Upper lobe of left lung (tissue), 6 donors: ENCODE measurements at regions not wholly inside any gene's neighbourhood (a gene's known extent, or its start where the extent isn't known, plus 50 kb on each side); places are given as distances from the start of the nearest gene placed in this dataset.

Experiments
- ATAC-seq, 2 donors: fragments of 200-7000 bp; cut with Tn5 transposase; one replicate each; pipeline ENCODE4 v1.9.1; 2022; ENCODE audit warnings: mild to moderate bottlenecking in 2 of 2, moderate library complexity in 2 of 2; ENCODE audit not compliant: low FRiP score in 2 of 2
- DNase-seq, 2 donors: peaks; one replicate each; pipeline ENCODE4 v3.0.0-alpha.2; 2019 to 2020
- H3K27ac ChIP-seq, 4 donors: fragments of 200-600 bp; sonication (generic); one replicate each; pipeline ENCODE4 v1.5.1; 2016 to 2019
- H3K27me3 ChIP-seq, 4 donors: fragments of 200-600 bp; sonication (generic); one replicate each; pipeline ENCODE4 v1.5.1; 2017 to 2019
- H3K36me3 ChIP-seq, 4 donors: fragments of 200-600 bp; sonication (generic); one replicate each; pipeline ENCODE4 v1.5.1; 2016 to 2019
- H3K4me1 ChIP-seq, 4 donors: fragments of 200-600 bp; sonication (generic); one replicate each; pipeline ENCODE4 v1.5.1; 2018 to 2019
- H3K4me3 ChIP-seq, 4 donors: fragments of 200-600 bp; sonication (generic); one replicate each; pipeline ENCODE4 v1.5.1; 2017 to 2019; ENCODE audit warnings: mild to moderate bottlenecking in 2 of 4, moderate library complexity in 1 of 4
- H3K9me3 ChIP-seq, 4 donors: fragments of 200-600 bp; sonication (generic); one replicate each; pipeline ENCODE4 v1.5.1; 2018 to 2019
- CTCF ChIP-seq, 6 experiments: fragments of 450-650 bp in 4 of 6; fragments of 200-600 bp in 2 of 6; sonication (generic) in 2 of 6; IDR thresholded peaks; one replicate each; pipeline ENCODE4 v1.5.1; 2016 to 2019; ENCODE audit warnings: antibody characterized with exemption in 6 of 6
- EP300 ChIP-seq, 4 donors: sonication (generic); formaldehyde crosslinking; IDR thresholded peaks; one replicate each; pipeline ENCODE4 v1.5.1; 2017; ENCODE audit warnings: antibody characterized with exemption in 4 of 4, control low read depth in 2 of 4
- POLR2A ChIP-seq, 4 donors: fragments of 450-650 bp; IDR thresholded peaks; one replicate each; pipeline ENCODE4 v1.5.1; 2016 to 2017; ENCODE audit warnings: antibody characterized with exemption in 4 of 4, mild to moderate bottlenecking in 2 of 4
- POLR2AphosphoS5 ChIP-seq, 2 donors: sonication (generic); formaldehyde crosslinking; IDR thresholded peaks; one replicate each; pipeline ENCODE4 v1.5.1; 2017; ENCODE audit warnings: antibody characterized with exemption in 2 of 2
- WGBS, 2 donors: methylation state at CpG; one replicate each; pipeline ENCODE4 v1.1.5; 2017 to 2018; 5-methylcytosine and 5-hydroxymethylcytosine counted together
- donor health status: DM: no; HTN: no; CAD: no; lungs with moderate emphysema.
- donor health status: DM: no; HTN: yes; CAD: no; lungs with severe emphysema.

- TF ChIP-seq CTCF (IDR thresholded peaks at IDR 0.05): no peak
- TF ChIP-seq POLR2A (IDR thresholded peaks at IDR 0.05): no peak
- TF ChIP-seq EP300 (IDR thresholded peaks at IDR 0.05): no peak
- TF ChIP-seq POLR2AphosphoS5 (IDR thresholded peaks at IDR 0.05): no peak
- WGBS, 2 donors: 42 to 92% methylated on average over 1 of the region's 1 CpG
- Histone ChIP-seq H3K36me3 (no peaks in the 10 kb centered on the region), H3K27me3 (no peaks in the 10 kb centered on the region), H3K4me3 (no peak overlapping the region), H3K4me1 (no peaks in the 10 kb centered on the region), H3K9me3 (peaks cover 0 to 6% (median 3%) of the 10 kb centered on the region in 4 donors), H3K27ac (no peak overlapping the region)
- ATAC-seq (no peak), DNase-seq (no peak)
These were observed 62.5 kb upstream of the NRP1 start for GRCh38 chr10:33396938-33397337.

GRCh38 chr10:33396279-33396678 is 61.8 kb upstream of the NRP1 start:
- no peak overlapping the region for H3K4me3 ChIP-seq
- H3K27ac ChIP-seq: no peak overlapping the region
- DNase-seq: no peak
- H3K9me3 ChIP-seq: peaks cover 0 to 6% (median 3%) of the 10 kb centered on the region in 4 donors
- no peak for ATAC-seq
- H3K4me1 ChIP-seq: no peaks in the 10 kb centered on the region
- TF ChIP-seq POLR2AphosphoS5 (IDR thresholded peaks at IDR 0.05) (no peak), CTCF (IDR thresholded peaks at IDR 0.05) (no peak), EP300 (IDR thresholded peaks at IDR 0.05) (no peak), POLR2A (IDR thresholded peaks at IDR 0.05) (no peak)
- WGBS, 2 donors: 89 to 90% methylated on average over 3 of the region's 3 CpGs
- H3K27me3 ChIP-seq: no peaks in the 10 kb centered on the region
- H3K36me3 ChIP-seq: no peaks in the 10 kb centered on the region

- no peaks in the 10 kb centered on the region for H3K4me1 ChIP-seq
- ATAC-seq (no peak), DNase-seq (no peak)
- peaks cover 0 to 6% (median 3%) of the 10 kb centered on the region in 4 donors for H3K9me3 ChIP-seq
- H3K27me3 ChIP-seq: no peaks in the 10 kb centered on the region
- TF ChIP-seq POLR2A (IDR thresholded peaks at IDR 0.05) (no peak), CTCF (IDR thresholded peaks at IDR 0.05) (no peak), EP300 (IDR thresholded peaks at IDR 0.05) (no peak), POLR2AphosphoS5 (IDR thresholded peaks at IDR 0.05) (no peak)
- no peak overlapping the region for H3K27ac ChIP-seq
- no peak overlapping the region for H3K4me3 ChIP-seq
- no peaks in the 10 kb centered on the region for H3K36me3 ChIP-seq
- 83 to 94% methylated on average over 1 of the region's 1 CpG for WGBS, 2 donors
These were observed 60.7 kb upstream of the NRP1 start for GRCh38 chr10:33395201-33395600.

- Histone ChIP-seq H3K27ac (no peak overlapping the region), H3K36me3 (no peaks in the 10 kb centered on the region), H3K9me3 (peaks cover 0 to 6% (median 3%) of the 10 kb centered on the region in 4 donors), H3K4me3 (no peak overlapping the region), H3K4me1 (no peaks in the 10 kb centered on the region), H3K27me3 (no peaks in the 10 kb centered on the region)
- DNase-seq: no peak
- ATAC-seq: no peak
- 88 to 91% methylated on average over 5 of the region's 5 CpGs for WGBS, 2 donors
- no peak for TF ChIP-seq POLR2A (IDR thresholded peaks at IDR 0.05)
- no peak for TF ChIP-seq CTCF (IDR thresholded peaks at IDR 0.05)
- no peak for TF ChIP-seq POLR2AphosphoS5 (IDR thresholded peaks at IDR 0.05)
- TF ChIP-seq EP300 (IDR thresholded peaks at IDR 0.05): no peak
These were observed 58.2 kb upstream of the NRP1 start for GRCh38 chr10:33392706-33393105.

- WGBS, 2 donors: 74 to 77% methylated on average over 8 of the region's 8 CpGs
- Histone ChIP-seq H3K36me3 (no peaks in the 10 kb centered on the region), H3K27me3 (no peaks in the 10 kb centered on the region), H3K4me1 (no peaks in the 10 kb centered on the region), H3K4me3 (no peak overlapping the region), H3K9me3 (peaks cover 0 to 2% (median 0%) of the 10 kb centered on the region in 4 donors), H3K27ac (no peak overlapping the region)
- TF ChIP-seq EP300 (IDR thresholded peaks at IDR 0.05): no peak
- TF ChIP-seq POLR2AphosphoS5 (IDR thresholded peaks at IDR 0.05): no peak
- no peak for TF ChIP-seq CTCF (IDR thresholded peaks at IDR 0.05)
- TF ChIP-seq POLR2A (IDR thresholded peaks at IDR 0.05): no peak
- ATAC-seq (no peak), DNase-seq (no peak)
These were observed 57.4 kb upstream of the NRP1 start for GRCh38 chr10:33391611-33392465.
